Loucy (cell line): ENCODE measurements at regions not wholly inside any gene's neighbourhood (a gene's known extent, or its start where the extent isn't known, plus 50 kb on each side); places are given as distances from the start of the nearest gene placed in this dataset.

Source experiments
- CTCF ChIP-seq: fragments of 200-600 bp; sonication (generic); conservative IDR thresholded peaks from 2 replicates; pipeline ENCODE4 v1.5.1; 2014; ENCODE audit warnings: mild to moderate bottlenecking, antibody characterized with exemption, low read length
- EZH2phosphoT487 ChIP-seq: fragments of 200-600 bp; IDR thresholded peaks from 2 replicates; pipeline ENCODE4 v1.6.1; 2018; ENCODE audit warnings: antibody characterized with exemption, mild to moderate bottlenecking, moderate library complexity, borderline replicate concordance

- TF ChIP-seq CTCF (no peak), EZH2phosphoT487 (no peak)
These were observed 517.8 kb downstream of the MN1 start for GRCh38 chr22:27283714-27284113.
